ENCODE measurements at regions not wholly inside any gene's neighbourhood (a gene's known extent, or its start where the extent isn't known, plus 50 kb on each side); places are given as distances from the start of the nearest gene placed in this dataset.

DNA sequence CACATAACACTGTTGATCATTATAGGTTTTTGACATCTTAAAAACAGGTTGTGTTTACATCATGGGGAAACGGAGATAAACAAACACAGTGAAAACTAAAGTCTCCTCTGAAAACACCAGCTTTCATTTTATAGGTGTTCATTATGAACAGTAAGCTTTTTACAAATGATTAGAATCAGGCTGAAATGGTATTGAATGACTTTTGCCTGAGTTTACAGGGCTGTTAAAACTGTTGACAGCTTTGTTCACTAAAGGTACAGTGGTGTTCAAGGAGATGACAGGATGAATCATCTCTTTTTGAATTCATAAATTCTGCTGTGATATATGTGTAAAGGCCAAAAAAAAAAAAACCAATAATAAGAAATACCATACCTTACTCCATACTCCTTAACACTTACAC lies 184.6 kb upstream of the CNTN5 start:
- TF ChIP-seq ARNT (IDR thresholded peaks at IDR 0.05): no peak
- no peak for TF ChIP-seq BHLHE40 (IDR thresholded peaks at IDR 0.05; ENCODE audit: borderline replicate concordance)
- no peak for TF ChIP-seq TARDBP (IDR thresholded peaks at IDR 0.05)
- TF ChIP-seq HDGF (IDR thresholded peaks at IDR 0.05; ENCODE audit: borderline replicate concordance): no peak
- no peak for TF ChIP-seq PKNOX1 (IDR thresholded peaks at IDR 0.05)
- no peak for TF ChIP-seq SP1 (IDR thresholded peaks at IDR 0.05)
- no peak for TF ChIP-seq L3MBTL2 (conservative IDR thresholded peaks at IDR 0.05)
- no peak for TF ChIP-seq SUZ12 (IDR thresholded peaks at IDR 0.05)
- TF ChIP-seq ELF4 (IDR thresholded peaks at IDR 0.05): no peak
